BE2C (cell line): ENCODE measurements at regions not wholly inside any gene's neighbourhood (a gene's known extent, or its start where the extent isn't known, plus 50 kb on each side); places are given as distances from the start of the nearest gene placed in this dataset.
"Not testable (repeated sequence)": the region's sequence is repeated elsewhere in the genome, so short reads cannot be mapped to it uniquely, and the experiment has no call there.

Experiments used
- DNase-seq: peaks from one replicate; pipeline ENCODE4 v3.0.0-alpha.2; 2020
- H3K27me3 ChIP-seq: fragments of 250-450 bp; sonication (Bioruptor Pico); 2 replicates; pipeline ENCODE4 v1.5.1; 2020; ENCODE audit warnings: mild to moderate bottlenecking
- H3K36me3 ChIP-seq: fragments of 250-450 bp; sonication (Bioruptor Pico); 2 replicates; pipeline ENCODE4 v1.5.1; 2020; ENCODE audit warnings: mild to moderate bottlenecking
- H3K4me1 ChIP-seq: fragments of 250-450 bp; sonication (Bioruptor Pico); 2 replicates; pipeline ENCODE4 v1.5.1; 2020
- H3K4me3 ChIP-seq: 2 replicates; pipeline ENCODE4 v1.5.1; 2011; ENCODE audit warnings: low read depth, low read length
- H3K9me3 ChIP-seq: fragments of 250-450 bp; sonication (Bioruptor Pico); 2 replicates; pipeline ENCODE4 v1.5.1; 2020
- CTCF ChIP-seq: IDR thresholded peaks from 2 replicates; pipeline ENCODE4 v1.5.1; 2012; ENCODE audit warnings: mild to moderate bottlenecking, low read depth, low read length

- Histone ChIP-seq H3K27me3 (no peaks in the 10 kb centered on the region), H3K4me1 (peaks cover 4% of the 10 kb centered on the region), H3K36me3 (no peaks in the 10 kb centered on the region), H3K4me3 (no peak overlapping the region), H3K9me3 (no peaks in the 10 kb centered on the region)
- DNase-seq: no peak
- no peak for TF ChIP-seq CTCF
Measured at GRCh38 chr21:26246073-26246472, 75.5 kb upstream of the APP start.

GRCh38 chr21:26245428-26245827 lies 74.9 kb upstream of the APP start:
- DNase-seq: no peak
- Histone ChIP-seq H3K36me3 (no peaks in the 10 kb centered on the region), H3K9me3 (no peaks in the 10 kb centered on the region), H3K4me1 (peaks cover 4% of the 10 kb centered on the region), H3K4me3 (no peak overlapping the region), H3K27me3 (no peaks in the 10 kb centered on the region)
- TF ChIP-seq CTCF: no peak

GRCh38 chr21:26238646-26239045 lies 68.1 kb upstream of the APP start:
- Histone ChIP-seq H3K4me1 (no peaks in the 10 kb centered on the region), H3K9me3 (no peaks in the 10 kb centered on the region), H3K36me3 (no peaks in the 10 kb centered on the region), H3K4me3 (no peak overlapping the region), H3K27me3 (no peaks in the 10 kb centered on the region)
- TF ChIP-seq CTCF: no peak
- DNase-seq: no peak

GRCh38 chr21:26236281-26236680 lies 65.7 kb upstream of the APP start:
- no peaks in the 10 kb centered on the region for H3K27me3 ChIP-seq
- DNase-seq: no peak
- H3K36me3 ChIP-seq: no peaks in the 10 kb centered on the region
- no peak overlapping the region for H3K4me3 ChIP-seq
- H3K9me3 ChIP-seq: no peaks in the 10 kb centered on the region
- H3K4me1 ChIP-seq: no peaks in the 10 kb centered on the region
- no peak for TF ChIP-seq CTCF

- H3K27me3 ChIP-seq, H3K4me3 ChIP-seq, H3K9me3 ChIP-seq, H3K36me3 ChIP-seq, H3K4me1 ChIP-seq, DNase-seq: not testable (repeated sequence)
Measured at GRCh38 chr21:26233297-26233696, 62.7 kb upstream of the APP start.

- not testable (repeated sequence) for H3K4me3 ChIP-seq, H3K27me3 ChIP-seq, DNase-seq, H3K9me3 ChIP-seq, H3K36me3 ChIP-seq, H3K4me1 ChIP-seq
Measured at GRCh38 chr21:26232491-26232890, 61.9 kb upstream of the APP start.

- TF ChIP-seq CTCF: no peak
- H3K36me3 ChIP-seq: no peaks in the 10 kb centered on the region
- H3K4me3 ChIP-seq: no peak overlapping the region
- no peaks in the 10 kb centered on the region for H3K9me3 ChIP-seq
- no peaks in the 10 kb centered on the region for H3K4me1 ChIP-seq
- no peak for DNase-seq
- no peaks in the 10 kb centered on the region for H3K27me3 ChIP-seq
Measured at GRCh38 chr21:26227130-26227529, 56.6 kb upstream of the APP start.
